T-helper 2 cell treated with Interferon-gamma antibody and Interleukin-4, amounts not matched to agents 100 ng/mL and 5 ng/mL, for 36 hours (primary cell): ENCODE measurements at regions not wholly inside any gene's neighbourhood (a gene's known extent, or its start where the extent isn't known, plus 50 kb on each side); places are given as distances from the start of the nearest gene placed in this dataset.
"Not testable (repeated sequence)": the region's sequence is repeated elsewhere in the genome, so short reads cannot be mapped to it uniquely, and the experiment has no call there.

Experiments used
- intact Hi-C: fragments of 100-400 bp; cut with micrococcal nuclease; formaldehyde crosslinking; loops from one replicate; pipeline ENCODE4 v1.15.1; 2023

DNA sequence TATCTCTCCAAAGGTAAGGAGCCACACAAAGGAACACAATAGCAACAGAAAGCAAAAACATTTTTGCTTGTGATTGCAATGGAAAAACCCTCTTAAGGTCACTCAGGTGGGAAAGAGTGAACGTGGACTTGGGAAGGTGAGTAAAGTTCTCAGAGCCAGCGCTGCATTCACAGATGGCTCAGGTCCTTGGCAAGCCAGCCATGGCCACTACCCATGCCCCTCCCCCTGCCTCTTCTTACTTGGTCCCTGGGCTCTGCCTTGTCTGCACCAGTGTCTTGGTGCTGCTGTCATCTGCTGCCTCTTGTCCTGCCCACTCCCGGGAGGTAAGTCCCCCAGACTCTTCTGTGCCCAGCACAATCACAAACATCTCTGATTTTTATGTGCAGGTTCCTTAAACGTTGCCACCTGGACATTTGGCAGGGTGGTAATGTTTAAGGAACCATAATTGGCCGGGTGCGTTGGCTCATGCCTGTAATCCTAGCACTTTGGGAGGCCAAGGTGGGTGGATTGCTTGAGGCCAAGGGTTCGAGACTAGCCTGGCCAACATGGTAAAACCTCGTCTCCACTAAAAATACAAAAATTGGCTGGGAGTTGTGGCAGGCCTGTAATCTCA lies 74.6 kb downstream of the FEM1C start:
- intact Hi-C loops = no loop called here

DNA sequence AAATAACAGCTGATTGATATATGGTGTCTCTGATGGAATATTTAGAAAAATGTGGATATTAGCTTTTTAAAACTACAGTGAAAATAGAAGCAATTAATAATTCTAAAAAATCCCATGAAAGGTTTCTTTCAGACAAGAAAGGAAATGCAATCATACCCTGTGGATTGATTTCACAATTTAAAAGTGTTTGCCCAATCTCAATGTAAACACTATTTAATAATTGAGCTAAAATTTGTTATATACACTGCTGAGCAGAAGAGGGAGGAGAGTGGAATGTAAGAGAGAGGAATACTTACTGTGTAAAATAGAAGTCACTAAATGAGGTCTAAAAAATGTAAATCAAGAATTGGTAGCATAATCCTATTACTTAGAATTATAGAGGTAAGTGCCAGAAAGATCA lies 76.9 kb downstream of the FEM1C start:
- intact Hi-C loops = no loop called here

DNA sequence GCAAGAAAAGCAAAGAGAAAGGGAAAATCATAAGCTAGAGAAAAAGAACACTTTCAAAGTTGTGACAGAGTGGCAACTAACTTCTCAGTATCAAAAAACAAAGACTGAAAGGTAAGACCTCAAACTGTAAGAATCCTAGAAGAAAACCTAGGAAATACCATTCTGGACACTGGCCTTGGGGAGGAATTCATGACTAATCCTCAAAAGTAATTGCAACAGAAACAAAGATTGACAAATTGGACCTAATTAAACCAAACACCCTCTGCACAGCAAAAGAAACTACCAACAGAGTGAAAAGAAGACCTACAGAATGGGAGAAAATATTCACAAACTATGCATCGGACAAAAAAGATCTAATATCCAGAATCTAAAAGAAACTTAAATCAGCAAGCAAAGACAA lies 79.1 kb downstream of the FEM1C start:
- intact Hi-C loops = no loop called here

DNA sequence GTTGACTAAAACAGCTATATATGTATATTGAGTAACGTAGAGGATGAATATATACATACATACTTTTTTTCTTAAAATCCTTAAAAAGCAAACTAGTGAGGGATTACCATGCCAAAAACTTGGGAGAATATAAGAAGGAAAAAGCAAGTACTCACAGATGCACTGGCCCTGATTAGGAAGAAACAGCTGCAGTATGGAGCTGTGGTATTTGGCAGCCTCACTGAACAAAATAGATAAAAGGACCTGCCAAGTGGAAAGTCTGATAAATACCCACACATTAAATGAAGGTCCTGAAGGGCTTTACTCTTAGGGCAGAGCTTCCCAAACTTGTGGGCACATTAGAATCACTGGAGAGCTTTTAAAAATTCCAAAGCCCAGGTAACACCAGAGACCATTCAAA lies 80.6 kb downstream of the FEM1C start:
- intact Hi-C loops = loop anchor here (5.0 kb wide), 2 partner anchors 87 to 292 kb away; no protein-coding TSS in a partner anchor

DNA sequence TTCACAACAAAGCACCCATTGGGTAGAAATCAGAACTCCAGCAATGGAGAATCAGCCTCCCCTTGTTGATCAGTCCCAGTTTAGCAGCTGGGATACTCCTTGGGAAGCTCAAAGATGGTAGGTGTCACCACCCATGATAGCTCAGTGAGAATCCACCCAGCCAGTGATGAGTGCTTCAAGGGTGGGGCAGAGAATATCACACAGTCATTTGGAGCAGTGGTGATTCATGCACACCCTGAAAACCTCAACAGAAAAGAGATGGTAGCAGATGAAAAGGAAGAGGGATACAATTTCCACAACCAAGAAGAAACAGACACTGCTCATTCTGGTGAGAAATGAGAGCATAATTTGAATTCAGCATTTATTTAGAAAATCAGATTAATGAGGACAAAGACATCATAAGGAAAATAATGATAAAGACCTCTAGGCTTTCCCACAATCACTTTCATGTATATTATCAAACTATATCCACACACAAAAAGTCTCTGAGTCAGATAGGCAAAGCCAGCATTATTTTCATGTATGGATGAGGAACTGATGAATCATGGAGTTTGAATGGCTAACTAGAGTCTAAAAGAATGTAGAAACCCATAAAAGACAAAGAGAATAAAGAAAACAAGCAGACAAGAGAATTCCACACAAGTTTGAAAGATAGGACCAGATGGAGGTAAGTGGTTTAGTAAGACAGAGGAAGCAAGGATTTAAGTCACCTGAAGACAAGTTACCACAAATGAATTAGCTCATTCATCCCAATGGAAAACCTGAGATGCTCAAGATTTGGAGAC lies 82.9 kb downstream of the FEM1C start:
- intact Hi-C loops = loop anchor here (1.0 to 5.0 kb wide), 3 partner anchors 83 to 289 kb away; partner anchors contain the start of gene FEM1C

DNA sequence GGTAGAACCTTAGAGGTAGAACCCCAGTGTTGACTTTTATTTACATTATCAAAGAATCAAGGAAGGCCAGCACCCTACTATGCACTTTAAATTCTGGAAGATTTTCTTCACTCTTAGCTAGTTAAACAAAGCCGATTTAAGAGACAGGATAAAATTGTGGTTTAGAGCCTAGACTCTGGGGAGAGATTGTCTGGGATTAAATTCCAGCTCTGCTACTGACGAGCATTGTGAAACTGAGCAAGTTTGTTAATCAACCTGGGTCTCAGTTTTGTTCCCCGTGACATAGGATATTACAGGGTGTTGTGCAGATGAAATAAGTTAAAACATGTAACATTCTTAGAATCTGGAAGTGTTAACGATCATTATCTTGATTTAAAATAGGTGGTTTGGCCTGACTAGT lies 83.5 kb downstream of the FEM1C start:
- intact Hi-C loops = loop anchor here (1.0 to 5.0 kb wide), 3 partner anchors 83 to 289 kb away; partner anchors contain the start of gene FEM1C

DNA sequence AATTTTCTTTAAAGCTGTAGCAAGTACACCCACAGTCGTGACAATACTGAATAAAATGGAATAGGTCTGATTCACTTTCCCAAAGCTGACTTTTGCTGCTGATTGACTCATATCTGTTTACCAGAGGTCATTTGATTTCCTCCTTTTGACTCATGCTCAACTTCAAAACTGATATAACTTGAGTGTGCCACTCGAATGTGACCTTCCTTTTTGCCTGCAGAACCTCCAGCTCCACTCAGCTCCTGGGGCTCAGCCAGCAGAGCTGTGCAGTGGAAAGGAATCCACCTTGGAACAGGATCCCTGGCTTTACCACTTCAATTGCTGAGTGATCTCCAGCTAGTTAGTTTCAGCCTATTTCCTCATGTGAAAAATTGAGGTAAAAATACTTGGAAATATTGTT lies 84.1 kb downstream of the FEM1C start:
- intact Hi-C loops = loop anchor here (5.0 kb wide), 2 partner anchors 83 to 288 kb away; no protein-coding TSS in a partner anchor

DNA sequence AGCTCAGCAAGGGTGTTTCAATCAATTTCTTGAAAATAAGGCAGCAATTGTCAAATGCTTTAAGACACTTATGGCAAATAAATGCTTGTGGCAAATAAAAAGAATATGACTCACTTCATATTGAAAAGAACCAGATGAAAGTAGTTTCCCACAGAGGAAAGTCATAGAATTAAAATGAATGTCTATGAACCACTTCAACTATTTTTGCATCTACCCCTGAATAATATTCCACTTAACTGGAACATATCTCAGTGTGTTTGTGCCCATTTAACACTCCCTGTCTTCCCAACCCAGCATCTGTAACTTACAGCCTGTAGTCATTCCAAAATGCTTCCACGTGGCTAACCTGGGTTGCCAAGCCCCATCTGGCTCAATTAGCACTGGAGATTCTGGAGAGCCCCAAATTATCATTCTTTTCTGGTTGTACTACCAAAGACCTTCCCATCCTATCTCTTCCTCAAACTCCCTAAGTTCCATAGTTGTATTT lies 84.7 kb downstream of the FEM1C start:
- intact Hi-C loops = loop anchor here (5.0 kb wide), 2 partner anchors 83 to 288 kb away; no protein-coding TSS in a partner anchor

DNA sequence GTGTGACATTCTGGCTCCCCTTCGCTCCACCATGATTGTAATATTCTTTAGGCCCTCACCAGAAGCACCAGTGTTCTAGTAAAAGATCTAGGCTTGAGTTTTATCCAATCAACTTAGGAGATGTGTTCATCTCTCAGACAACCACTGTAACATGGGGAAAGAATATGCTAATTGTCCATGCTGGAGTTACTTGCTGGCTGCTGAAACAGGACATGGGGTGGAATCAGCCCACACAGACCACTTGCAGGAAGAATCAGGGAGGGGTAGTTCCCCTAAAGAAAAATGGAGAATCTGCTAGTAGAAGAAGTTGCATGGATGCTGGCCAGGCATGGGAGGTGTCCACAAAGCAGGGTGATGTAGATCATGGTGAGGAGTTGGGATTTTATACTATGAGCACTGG lies 86.2 kb downstream of the FEM1C start:
- intact Hi-C loops = no loop called here

DNA sequence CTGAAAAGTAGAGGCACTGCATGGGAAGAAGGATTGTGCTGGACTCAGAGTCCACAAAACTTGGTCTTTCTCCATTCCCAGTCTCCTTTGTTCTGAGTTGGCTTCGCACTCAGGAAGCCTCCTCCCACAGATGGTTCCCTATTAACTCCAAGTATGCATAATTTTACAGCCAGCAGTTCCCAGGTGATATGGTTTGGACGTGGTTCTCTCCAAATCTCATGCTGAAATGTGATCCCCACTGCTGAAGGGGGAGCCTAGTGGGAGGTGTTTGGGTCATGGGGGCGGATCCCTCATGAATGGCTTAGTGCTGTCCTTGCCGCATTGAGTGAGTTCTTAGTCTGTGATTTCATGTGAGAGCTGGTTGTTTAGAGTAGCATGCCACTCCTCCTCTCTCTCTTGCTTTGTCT lies 86.6 kb downstream of the FEM1C start:
- intact Hi-C loops = no loop called here

DNA sequence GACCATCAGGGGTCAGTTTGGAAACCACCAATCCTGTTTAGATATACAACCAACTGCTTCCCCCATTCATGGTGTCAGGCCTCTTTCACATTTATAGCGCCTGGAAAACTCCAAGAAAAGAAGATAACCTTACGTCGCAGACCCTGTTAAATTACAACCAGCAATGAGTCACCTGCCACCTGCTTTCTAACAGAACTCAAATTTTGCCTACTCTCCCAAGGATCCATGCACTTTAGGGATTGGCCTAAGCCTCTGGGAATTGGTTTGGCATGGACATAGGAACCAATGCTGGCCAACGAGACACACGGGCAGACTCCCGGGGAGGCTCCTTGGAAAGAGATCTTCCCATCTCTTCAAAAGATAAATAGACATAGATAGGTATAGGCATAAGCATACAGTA lies 87.0 kb downstream of the FEM1C start:
- intact Hi-C loops = no loop called here

DNA sequence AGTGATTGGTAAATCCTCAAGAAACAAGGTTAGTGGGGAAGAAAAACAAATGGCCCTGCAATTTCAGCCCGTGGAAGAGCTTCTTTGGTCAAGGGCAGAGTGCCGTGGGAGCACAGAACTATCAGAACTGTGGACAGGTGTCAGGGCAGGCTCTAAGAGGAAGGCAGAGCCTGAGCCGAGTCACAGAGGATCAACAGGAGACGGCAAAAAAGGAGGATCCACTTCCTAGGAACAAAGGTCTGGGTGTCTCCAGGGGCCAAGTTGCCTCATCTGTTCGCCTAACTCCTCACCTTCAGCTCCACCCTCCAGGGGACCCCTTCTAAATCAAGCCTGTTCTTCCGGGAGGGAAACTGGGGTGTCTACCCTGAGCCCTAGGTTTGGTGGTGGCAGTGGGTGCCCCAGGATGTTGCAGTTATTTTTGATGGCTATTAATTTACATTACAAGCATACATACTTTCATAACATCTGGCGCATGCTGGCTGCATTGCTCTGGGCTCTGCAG lies 88.0 kb downstream of the FEM1C start:
- intact Hi-C loops = no loop called here

DNA sequence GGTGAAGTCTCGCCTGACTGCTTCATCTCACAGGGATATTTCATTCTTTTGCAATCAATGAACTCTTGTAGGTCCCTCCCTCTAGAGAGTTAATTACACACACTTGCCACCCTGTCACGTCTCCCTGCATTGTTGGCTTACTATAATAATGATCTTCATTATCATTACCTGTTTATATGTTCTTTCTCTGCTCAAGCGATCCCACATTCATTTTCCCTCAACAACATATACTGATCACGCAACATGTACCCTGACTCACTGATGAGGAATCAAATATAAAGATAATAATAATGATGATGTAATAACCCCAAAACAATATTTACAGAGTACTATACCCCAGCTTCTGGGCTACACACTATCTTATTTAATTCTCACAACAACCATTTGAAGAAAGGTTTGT lies 88.5 kb downstream of the FEM1C start:
- intact Hi-C loops = no loop called here

DNA sequence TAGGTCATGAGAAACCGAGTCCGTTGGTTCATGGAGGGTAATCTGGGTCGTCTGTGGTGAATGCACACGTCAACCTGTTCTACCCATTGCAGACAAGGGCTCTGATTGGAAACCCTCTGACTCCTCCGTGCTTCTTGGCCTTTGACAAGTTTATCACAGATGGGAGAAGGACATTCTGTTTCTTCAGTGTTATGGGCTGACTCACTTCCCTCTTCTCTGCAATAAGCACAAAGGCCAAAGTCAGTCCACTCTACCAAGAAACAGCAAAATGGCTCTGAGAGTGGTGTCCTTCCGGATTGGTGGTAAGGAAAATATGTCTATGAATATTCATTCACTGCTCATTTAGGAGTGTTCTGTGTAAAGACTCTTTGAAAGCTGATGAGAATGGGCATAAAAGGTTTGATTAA lies 89.3 kb downstream of the FEM1C start:
- intact Hi-C loops = no loop called here

DNA sequence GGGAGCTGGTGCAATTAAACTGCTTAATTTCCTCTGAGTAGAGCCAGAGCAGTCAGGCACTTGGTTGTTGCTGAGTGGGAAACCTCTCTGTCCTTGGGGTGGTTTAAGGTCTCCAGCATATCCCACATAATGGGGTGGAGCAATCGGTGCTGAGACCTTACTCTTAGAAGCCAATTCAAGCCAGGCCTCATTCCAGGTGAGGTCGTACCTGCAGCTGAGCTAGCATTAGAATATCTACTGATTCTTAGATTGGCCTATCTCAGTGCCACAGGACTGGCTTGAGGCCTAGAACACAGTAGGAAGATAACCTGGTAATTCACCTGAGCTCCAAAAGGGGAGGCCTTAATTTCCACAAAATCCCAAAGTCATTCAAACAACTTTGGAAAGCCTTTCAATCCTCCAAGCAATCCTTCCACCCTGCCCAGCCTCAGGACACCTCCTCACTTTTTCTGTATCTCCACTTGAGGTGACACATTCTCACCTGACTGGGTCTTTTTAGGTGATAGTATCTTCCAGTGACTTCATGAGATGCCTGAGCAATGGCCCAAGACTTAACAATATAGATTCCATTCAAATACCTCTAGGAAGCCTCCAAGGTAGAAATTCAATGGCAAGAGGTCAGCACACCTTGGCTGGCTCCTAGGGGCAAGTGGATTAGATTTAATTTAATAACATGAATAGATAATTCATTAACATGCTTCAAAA lies 91.0 kb downstream of the FEM1C start:
- intact Hi-C loops = no loop called here

DNA sequence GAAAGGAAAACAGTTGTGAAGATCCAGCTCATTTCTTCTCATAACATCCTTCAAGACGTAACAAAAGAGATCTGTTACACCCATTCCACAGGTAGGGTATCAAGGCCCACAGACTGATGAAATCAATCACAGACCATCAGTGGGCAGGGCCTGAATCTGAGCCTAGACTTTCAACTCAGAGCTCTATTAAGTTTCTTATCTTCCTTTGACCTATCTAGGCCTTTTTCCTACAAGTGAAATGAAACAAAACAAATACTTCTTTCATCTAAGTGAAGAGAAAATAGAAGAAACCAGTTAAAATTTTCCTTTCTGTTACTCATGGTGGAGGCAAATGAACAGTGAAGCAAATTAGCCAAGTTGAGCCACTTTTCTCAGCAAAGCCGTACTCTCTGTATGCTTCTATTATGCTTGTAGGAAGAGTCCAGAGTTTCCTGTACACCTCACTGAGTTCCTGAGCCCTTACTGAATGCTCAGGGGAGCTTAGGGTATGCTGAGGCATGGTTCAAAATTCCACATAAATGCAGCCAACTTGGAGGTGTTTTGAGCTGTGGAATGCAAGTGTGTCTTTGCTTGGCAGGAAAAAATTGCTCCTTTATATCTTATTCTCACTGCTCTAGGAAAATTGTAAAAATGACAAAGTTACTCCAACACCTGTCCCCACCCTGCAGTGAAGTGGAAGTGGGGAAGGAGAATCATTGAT lies 91.9 kb downstream of the FEM1C start:
- intact Hi-C loops = no loop called here

DNA sequence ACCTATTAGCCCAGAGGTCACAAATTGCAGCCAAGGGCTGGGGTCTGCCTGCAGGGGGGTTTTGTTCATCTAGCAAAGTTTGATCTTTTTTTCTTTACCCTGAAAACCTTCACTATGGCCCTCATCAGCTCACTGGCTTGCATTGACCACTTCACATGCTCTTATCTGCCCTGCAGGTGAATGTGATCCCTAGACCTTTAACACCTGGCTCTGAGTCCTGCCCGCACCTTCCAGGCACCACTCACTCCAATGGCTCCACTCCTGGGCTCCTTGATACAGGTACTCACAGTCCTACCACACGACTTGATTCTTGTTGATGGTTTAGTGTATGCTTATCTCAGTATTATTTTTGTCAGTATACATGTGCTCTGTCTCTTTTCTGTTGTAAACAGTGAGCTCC lies 92.5 kb downstream of the FEM1C start:
- intact Hi-C loops = no loop called here

DNA sequence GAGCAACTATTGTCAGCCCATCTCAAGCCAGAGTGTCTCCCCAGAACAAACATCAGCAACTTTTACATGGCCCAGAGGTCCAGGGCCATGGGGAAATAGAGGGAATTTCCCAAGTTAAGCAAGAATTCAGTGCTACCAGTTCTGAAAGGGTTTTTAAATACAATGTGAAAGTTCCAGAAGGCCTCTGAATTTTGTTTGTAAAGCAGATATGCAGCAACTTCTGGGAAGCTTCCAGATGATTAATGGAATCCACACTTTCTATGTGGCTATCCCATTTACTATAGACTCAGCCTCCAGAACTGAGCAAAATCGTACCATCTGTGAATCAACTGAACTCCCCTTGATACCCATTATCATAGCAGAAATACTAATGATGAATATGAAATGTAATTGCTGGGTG lies 93.8 kb downstream of the FEM1C start:
- intact Hi-C loops = no loop called here

DNA sequence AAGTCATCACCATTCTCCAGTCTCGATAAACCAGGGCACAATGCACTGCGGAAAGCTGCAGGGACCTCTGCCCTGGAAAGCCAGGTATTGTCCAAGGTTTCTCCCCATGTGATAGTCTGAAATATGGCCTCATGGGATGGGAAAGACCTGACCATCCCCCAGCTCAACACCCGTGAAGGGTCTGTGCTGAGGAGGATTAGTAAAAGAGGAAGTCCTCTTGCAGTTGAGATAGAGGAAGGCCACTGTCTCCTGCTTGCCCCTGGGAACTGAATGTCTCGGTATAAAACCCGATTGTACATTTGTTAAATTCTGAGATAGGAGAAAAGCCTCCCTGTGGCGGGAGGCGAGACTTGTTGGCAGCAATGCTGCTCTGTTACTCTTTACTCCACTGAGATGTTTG lies 95.9 kb downstream of the FEM1C start:
- intact Hi-C loops = not testable (repeated sequence)

DNA sequence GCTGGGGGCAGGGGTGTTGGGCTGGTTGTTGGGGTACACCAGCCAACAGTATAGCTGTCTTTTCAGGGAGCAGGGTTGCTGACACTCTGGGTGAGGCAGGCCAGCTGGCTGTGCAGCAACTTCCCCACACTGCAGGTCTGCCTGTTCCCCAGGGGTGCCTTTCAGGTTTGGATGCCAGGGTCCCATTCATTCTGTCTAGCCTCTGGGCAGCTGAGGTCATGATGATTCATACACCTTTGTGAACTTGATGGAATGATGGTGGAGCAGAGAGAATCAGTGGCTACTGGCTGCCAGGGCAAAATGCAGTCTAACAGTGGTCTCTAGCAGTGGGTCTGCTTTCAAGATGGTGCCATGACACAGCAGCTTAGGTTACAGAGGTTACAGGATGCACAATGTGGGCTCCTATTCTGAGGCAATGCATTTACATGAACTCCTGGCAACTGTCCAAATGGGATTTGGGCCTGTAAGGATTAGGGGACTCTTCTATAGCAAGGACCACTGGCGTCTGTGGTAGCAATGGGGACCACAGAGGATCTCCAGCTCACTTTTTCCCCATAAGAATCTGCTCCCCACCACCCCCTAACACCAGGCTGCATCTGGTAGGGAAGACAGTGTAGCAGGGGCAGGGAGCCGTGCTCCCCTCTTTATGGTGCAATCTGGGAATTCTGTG lies 103.7 kb downstream of the FEM1C start:
- intact Hi-C loops = no loop called here

DNA sequence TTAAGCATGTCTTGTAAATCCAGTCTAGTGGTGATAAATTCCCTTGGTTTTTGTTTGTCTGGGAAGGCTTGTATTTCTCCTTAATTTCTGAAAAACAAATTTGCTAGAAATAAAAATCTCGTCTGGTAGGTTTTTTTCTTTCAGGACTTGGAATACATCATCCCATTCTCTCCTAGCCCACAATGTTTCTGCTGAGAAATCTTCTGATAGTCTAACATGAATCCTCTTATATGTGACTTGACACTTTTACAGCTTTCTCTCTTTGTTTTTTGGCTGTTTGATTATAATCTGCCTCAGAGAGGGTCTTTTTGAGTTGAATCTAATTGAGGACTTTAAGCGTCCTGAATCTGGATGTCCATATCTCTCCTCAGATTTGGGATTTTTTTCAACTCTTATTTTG lies 104.9 kb downstream of the FEM1C start:
- intact Hi-C loops = no loop called here
